Neural crest cell (in vitro differentiated cells): ENCODE measurements at regions not wholly inside any gene's neighbourhood (a gene's known extent, or its start where the extent isn't known, plus 50 kb on each side); places are given as distances from the start of the nearest gene placed in this dataset.

Source experiments
- DNase-seq: peaks from one replicate; pipeline ENCODE4 v3.0.0; 2021; ENCODE audit warnings: low read depth, mixed read lengths, low spot score
- H3K27ac Mint-ChIP-seq: one replicate; pipeline ENCODE4 v1.8.0; 2021; ENCODE audit warnings: mild to moderate bottlenecking, mixed read lengths; ENCODE audit not compliant: unreplicated experiment
- H3K27me3 Mint-ChIP-seq: 2 replicates; pipeline ENCODE4 v1.8.0; 2021; ENCODE audit warnings: low read depth, mild to moderate bottlenecking, mixed read lengths
- H3K36me3 Mint-ChIP-seq: 2 replicates; pipeline ENCODE4 v1.8.0; 2021; ENCODE audit warnings: low read depth, mild to moderate bottlenecking, mixed read lengths
- H3K4me1 Mint-ChIP-seq: 2 replicates; pipeline ENCODE4 v1.8.0; 2021; ENCODE audit warnings: mixed read lengths
- H3K4me3 Mint-ChIP-seq: one replicate; pipeline ENCODE4 v1.8.0; 2021; ENCODE audit warnings: mild to moderate bottlenecking, mixed read lengths
- H3K9me3 Mint-ChIP-seq: 2 replicates; pipeline ENCODE4 v1.8.0; 2021; ENCODE audit warnings: mixed read lengths
- CTCF ChIP-seq: fragments of 200-600 bp; sonication (generic); conservative IDR thresholded peaks from 2 replicates; pipeline ENCODE4 v1.5.0; 2021; ENCODE audit warnings: antibody characterized with exemption, mild to moderate bottlenecking

GRCh38 chr10:30238836-30239235 lies 110.2 kb downstream of the MTPAP start:
- H3K9me3 Mint-ChIP-seq, result no peaks in the 10 kb centered on the region
- H3K4me3 Mint-ChIP-seq, result no peak overlapping the region
- no peak overlapping the region for H3K27ac Mint-ChIP-seq
- no peaks in the 10 kb centered on the region for H3K4me1 Mint-ChIP-seq
- no peak for TF ChIP-seq CTCF
- DNase-seq, result no peak
- no peaks in the 10 kb centered on the region for H3K27me3 Mint-ChIP-seq
- peaks cover 2% of the 10 kb centered on the region for H3K36me3 Mint-ChIP-seq

- peak overlapping the region; percentile 28 for H3K27ac Mint-ChIP-seq
- no peaks in the 10 kb centered on the region for H3K27me3 Mint-ChIP-seq
- TF ChIP-seq CTCF, result no peak
- DNase-seq, result no peak
- peaks cover 2% of the 10 kb centered on the region for H3K36me3 Mint-ChIP-seq
- no peaks in the 10 kb centered on the region for H3K9me3 Mint-ChIP-seq
- H3K4me3 Mint-ChIP-seq, result no peak overlapping the region
- H3K4me1 Mint-ChIP-seq, result no peaks in the 10 kb centered on the region
Measured at GRCh38 chr10:30233186-30233959, 115.7 kb downstream of the MTPAP start.

GRCh38 chr10:30231709-30232108 lies 117.4 kb downstream of the MTPAP start:
- TF ChIP-seq CTCF, result no peak
- H3K36me3 Mint-ChIP-seq, result peaks cover 2% of the 10 kb centered on the region
- H3K4me1 Mint-ChIP-seq, result no peaks in the 10 kb centered on the region
- no peak overlapping the region for H3K4me3 Mint-ChIP-seq
- DNase-seq, result no peak
- no peak overlapping the region for H3K27ac Mint-ChIP-seq
- H3K9me3 Mint-ChIP-seq, result no peaks in the 10 kb centered on the region
- H3K27me3 Mint-ChIP-seq, result no peaks in the 10 kb centered on the region

- no peaks in the 10 kb centered on the region for H3K27me3 Mint-ChIP-seq
- peaks cover 2% of the 10 kb centered on the region for H3K36me3 Mint-ChIP-seq
- no peak for DNase-seq
- no peaks in the 10 kb centered on the region for H3K9me3 Mint-ChIP-seq
- peak overlapping the region; percentile 81 for H3K27ac Mint-ChIP-seq
- no peak for TF ChIP-seq CTCF
- H3K4me3 Mint-ChIP-seq, result no peak overlapping the region
- H3K4me1 Mint-ChIP-seq, result no peaks in the 10 kb centered on the region
Measured at GRCh38 chr10:30231071-30231652, 117.9 kb downstream of the MTPAP start.

- Mint-ChIP-seq H3K9me3 (no peaks in the 10 kb centered on the region), H3K36me3 (peaks cover under 1% of the 10 kb centered on the region), H3K27me3 (no peaks in the 10 kb centered on the region), H3K27ac (no peak overlapping the region), H3K4me3 (no peak overlapping the region), H3K4me1 (no peaks in the 10 kb centered on the region)
- no peak for TF ChIP-seq CTCF
- no peak for DNase-seq
Measured at GRCh38 chr10:30229536-30229935, 119.5 kb downstream of the MTPAP start.
